ENCODE measurements at regions not wholly inside any gene's neighbourhood (a gene's known extent, or its start where the extent isn't known, plus 50 kb on each side); places are given as distances from the start of the nearest gene placed in this dataset.

DNA sequence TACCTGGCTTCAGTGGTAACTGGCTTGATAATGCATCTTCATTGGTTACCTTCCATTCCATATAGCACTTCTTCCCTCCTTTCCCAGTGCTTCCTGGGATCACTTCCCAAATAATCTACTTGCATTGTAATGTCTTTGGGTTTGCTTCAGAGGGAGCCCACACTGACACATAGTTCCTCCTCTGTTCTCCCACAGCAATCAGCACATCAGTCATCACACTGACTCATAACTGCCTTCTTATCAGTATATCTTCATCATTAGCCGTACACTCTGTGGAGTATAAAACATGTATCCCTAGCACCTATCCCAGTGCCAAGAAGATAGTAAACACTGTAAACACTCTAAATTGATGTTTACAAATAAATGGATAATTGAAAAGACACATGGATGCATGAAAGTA, 91.4 kb upstream of the SCN10A start:
- TF ChIP-seq CTCF (IDR thresholded peaks at IDR 0.05 in 4 of 5, conservative IDR thresholded peaks at IDR 0.05 in 1 of 5) (no peak), POLR2A (IDR thresholded peaks at IDR 0.05) (no peak)
